Bronchial epithelial cell (primary cell): ENCODE measurements at regions not wholly inside any gene's neighbourhood (a gene's known extent, or its start where the extent isn't known, plus 50 kb on each side); places are given as distances from the start of the nearest gene placed in this dataset.

Experiments used
- DNase-seq: peaks from one replicate; pipeline ENCODE4 v3.0.0-alpha.2; 2010; ENCODE audit warnings: low read depth
- FAIRE-seq: peaks from 2 replicates; lab custom pipeline; 2011; peaks lifted over from hg19 to GRCh38; lab: Jason Lieb, UNC
- H3K27me3 ChIP-seq: 2 replicates; pipeline ENCODE4 v1.5.1; 2011; ENCODE audit warnings: low read length; ENCODE audit not compliant: control insufficient read depth, insufficient read depth
- H3K36me3 ChIP-seq: 2 replicates; pipeline ENCODE4 v1.5.1; 2011; ENCODE audit warnings: low read length; ENCODE audit not compliant: control insufficient read depth, insufficient read depth
- H3K4me3 ChIP-seq: 2 replicates; pipeline ENCODE4 v1.5.1; 2011; ENCODE audit warnings: mild to moderate bottlenecking, low read depth, low read length, control low read depth
- CTCF ChIP-seq: IDR thresholded peaks from 2 replicates; pipeline ENCODE4 v1.5.1; 2011; ENCODE audit warnings: mild to moderate bottlenecking, moderate library complexity, low read length, control low read depth, inconsistent platforms; ENCODE audit not compliant: insufficient read depth, severe bottlenecking

GRCh38 chr3:166362698-166363097 lies 525.5 kb upstream of the BCHE start:
- FAIRE-seq, result no peak
- TF ChIP-seq CTCF, result no peak
- Histone ChIP-seq H3K36me3 (no peaks in the 10 kb centered on the region), H3K4me3 (no peak overlapping the region), H3K27me3 (no peaks in the 10 kb centered on the region)
- peak; percentile 49 for DNase-seq

- DNase-seq, result no peak
- no peak for FAIRE-seq
- Histone ChIP-seq H3K27me3 (no peaks in the 10 kb centered on the region), H3K4me3 (no peak overlapping the region), H3K36me3 (no peaks in the 10 kb centered on the region)
- no peak for TF ChIP-seq CTCF
Observed at GRCh38 chr3:166360720-166361119, 523.5 kb upstream of the BCHE start.

GRCh38 chr3:166351461-166351860 lies 514.2 kb upstream of the BCHE start:
- no peak for FAIRE-seq
- Histone ChIP-seq H3K27me3 (no peaks in the 10 kb centered on the region), H3K4me3 (no peak overlapping the region), H3K36me3 (no peaks in the 10 kb centered on the region)
- peak; percentile 7 for DNase-seq
- TF ChIP-seq CTCF, result no peak

GRCh38 chr3:166340604-166341266 lies 503.5 kb upstream of the BCHE start:
- H3K4me3 ChIP-seq, result no peak overlapping the region
- TF ChIP-seq CTCF, result no peak
- no peak for FAIRE-seq

GRCh38 chr3:166324401-166324800 lies 487.2 kb upstream of the BCHE start:
- DNase-seq (no peak), FAIRE-seq (no peak)
- TF ChIP-seq CTCF, result no peak
- H3K4me3 ChIP-seq, result no peak overlapping the region
- no peaks in the 10 kb centered on the region for H3K36me3 ChIP-seq
- no peaks in the 10 kb centered on the region for H3K27me3 ChIP-seq

More at GRCh38 chr3:166340604-166341266, 503.5 kb upstream of the BCHE start:
- Histone ChIP-seq H3K27me3 (no peaks in the 10 kb centered on the region), H3K36me3 (no peaks in the 10 kb centered on the region)
- DNase-seq, result no peak

- FAIRE-seq (no peak), DNase-seq (peak; percentile 55)
- TF ChIP-seq CTCF, result no peak
- Histone ChIP-seq H3K27me3 (no peaks in the 10 kb centered on the region), H3K36me3 (no peaks in the 10 kb centered on the region), H3K4me3 (no peak overlapping the region)
Observed at GRCh38 chr3:166322391-166322790, 485.2 kb upstream of the BCHE start.
